ENCODE measurements at regions not wholly inside any gene's neighbourhood (a gene's known extent, or its start where the extent isn't known, plus 50 kb on each side); places are given as distances from the start of the nearest gene placed in this dataset.
"Not testable (repeated sequence)": the region's sequence is repeated elsewhere in the genome, so short reads cannot be mapped to it uniquely, and the experiment has no call there.

DNA sequence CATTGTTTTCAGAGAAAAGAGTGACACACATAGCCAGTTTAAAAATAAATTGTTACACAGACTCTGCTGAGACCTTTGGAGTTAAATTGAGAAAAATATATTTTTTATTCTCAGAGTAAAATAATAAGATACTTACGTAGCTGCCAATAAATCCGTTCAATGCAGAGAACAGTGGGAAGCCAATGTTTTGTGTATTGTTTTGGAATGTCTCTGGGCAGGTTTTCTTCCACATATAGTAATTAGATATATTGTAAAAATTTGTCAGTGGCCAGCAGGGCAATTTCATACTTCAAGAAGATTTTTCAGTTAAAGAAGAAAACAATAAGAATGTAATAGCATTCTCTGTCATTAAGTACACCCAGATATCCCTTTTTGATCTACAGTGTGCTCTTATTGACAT lies 999.5 kb upstream of the INTU start:
- Histone ChIP-seq H3K36me3 (ENCODE audit: control insufficient read depth in 3 of 3, insufficient read depth in 3 of 3, low read length in 3 of 3) (no peaks in the 10 kb centered on the region), H3K9me3 (ENCODE audit: control insufficient read depth in 3 of 3, low read length in 3 of 3) (no peaks in the 10 kb centered on the region), H3K27ac (ENCODE audit: low read depth, low read length) (no peak overlapping the region), H3K4me1 (ENCODE audit: control insufficient read depth in 3 of 3, insufficient read depth in 3 of 3, low read length in 3 of 3) (no peaks in the 10 kb centered on the region), H3K9ac (ENCODE audit: low read depth in 1 of 3, low read length in 3 of 3) (no peak overlapping the region), H3K27me3 (ENCODE audit: control insufficient read depth in 3 of 3, insufficient read depth in 3 of 3, low read length in 3 of 3) (no peaks in the 10 kb centered on the region), H3K4me3 (ENCODE audit: low read length in 3 of 3) (no peak overlapping the region)

- Histone ChIP-seq H3K4me1 (ENCODE audit: control insufficient read depth in 3 of 3, insufficient read depth in 3 of 3, low read length in 3 of 3) (no peaks in the 10 kb centered on the region), H3K36me3 (ENCODE audit: control insufficient read depth in 3 of 3, insufficient read depth in 3 of 3, low read length in 3 of 3) (no peaks in the 10 kb centered on the region), H3K27ac (ENCODE audit: low read depth, low read length) (no peak overlapping the region), H3K9me3 (ENCODE audit: control insufficient read depth in 3 of 3, low read length in 3 of 3) (no peaks in the 10 kb centered on the region), H3K9ac (ENCODE audit: low read depth in 1 of 3, low read length in 3 of 3) (no peak overlapping the region), H3K4me3 (ENCODE audit: low read length in 3 of 3) (no peak overlapping the region), H3K27me3 (ENCODE audit: control insufficient read depth in 3 of 3, insufficient read depth in 3 of 3, low read length in 3 of 3) (no peaks in the 10 kb centered on the region)
Observed at GRCh38 chr4:126637706-126638105, 995.1 kb upstream of the INTU start.

GRCh38 chr4:126647320-126647719 lies 985.4 kb upstream of the INTU start:
- Histone ChIP-seq H3K9ac (ENCODE audit: low read depth in 1 of 3, low read length in 3 of 3) (no peak overlapping the region), H3K27ac (ENCODE audit: low read depth, low read length) (no peak overlapping the region), H3K4me3 (ENCODE audit: low read length in 3 of 3) (no peak overlapping the region), H3K4me1 (ENCODE audit: control insufficient read depth in 3 of 3, insufficient read depth in 3 of 3, low read length in 3 of 3) (no peaks in the 10 kb centered on the region), H3K9me3 (ENCODE audit: control insufficient read depth in 3 of 3, low read length in 3 of 3) (no peaks in the 10 kb centered on the region), H3K36me3 (ENCODE audit: control insufficient read depth in 3 of 3, insufficient read depth in 3 of 3, low read length in 3 of 3) (no peaks in the 10 kb centered on the region), H3K27me3 (ENCODE audit: control insufficient read depth in 3 of 3, insufficient read depth in 3 of 3, low read length in 3 of 3) (no peaks in the 10 kb centered on the region)

DNA sequence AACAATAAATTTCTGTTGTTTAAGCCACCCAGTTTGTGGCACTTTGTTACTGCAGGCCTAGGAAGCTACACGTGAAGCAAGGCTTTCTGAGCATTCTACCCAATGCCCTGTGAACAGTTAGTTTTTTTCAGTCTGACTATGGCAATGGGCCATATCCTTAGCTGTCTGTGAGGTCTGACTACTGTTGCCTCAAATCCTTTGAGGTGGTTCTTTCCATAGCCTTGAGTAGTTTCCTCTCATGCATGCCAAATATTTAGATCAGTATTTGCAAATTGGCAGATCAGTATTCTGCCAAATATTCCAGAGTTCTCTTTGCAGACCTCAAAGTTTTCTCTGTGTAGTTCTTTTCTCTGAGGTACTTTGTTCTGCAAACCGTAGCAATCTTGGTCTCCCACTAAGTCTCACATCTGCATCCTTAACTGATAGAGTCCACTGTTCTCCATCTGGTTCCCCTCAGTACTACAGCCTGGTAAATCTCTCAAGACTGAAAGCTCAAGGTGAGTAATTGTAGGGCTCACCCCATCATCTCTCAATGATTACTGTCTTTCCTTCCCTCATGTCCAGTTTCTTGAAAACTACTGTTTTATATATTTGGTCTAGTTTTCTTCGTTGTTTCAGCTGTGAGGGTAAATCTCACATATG lies 984.9 kb upstream of the INTU start:
- no peak overlapping the region for H3K9ac ChIP-seq (ENCODE audit: low read depth in 1 of 3, low read length in 3 of 3)
- H3K4me3 ChIP-seq (ENCODE audit: low read length in 3 of 3), result no peak overlapping the region
- H3K9me3 ChIP-seq (ENCODE audit: control insufficient read depth in 3 of 3, low read length in 3 of 3), result no peaks in the 10 kb centered on the region
- no peaks in the 10 kb centered on the region for H3K36me3 ChIP-seq (ENCODE audit: control insufficient read depth in 3 of 3, insufficient read depth in 3 of 3, low read length in 3 of 3)
- H3K27ac ChIP-seq (ENCODE audit: low read depth, low read length), result no peak overlapping the region
- H3K4me1 ChIP-seq (ENCODE audit: control insufficient read depth in 3 of 3, insufficient read depth in 3 of 3, low read length in 3 of 3), result no peaks in the 10 kb centered on the region
- H3K27me3 ChIP-seq (ENCODE audit: control insufficient read depth in 3 of 3, insufficient read depth in 3 of 3, low read length in 3 of 3), result no peaks in the 10 kb centered on the region

DNA sequence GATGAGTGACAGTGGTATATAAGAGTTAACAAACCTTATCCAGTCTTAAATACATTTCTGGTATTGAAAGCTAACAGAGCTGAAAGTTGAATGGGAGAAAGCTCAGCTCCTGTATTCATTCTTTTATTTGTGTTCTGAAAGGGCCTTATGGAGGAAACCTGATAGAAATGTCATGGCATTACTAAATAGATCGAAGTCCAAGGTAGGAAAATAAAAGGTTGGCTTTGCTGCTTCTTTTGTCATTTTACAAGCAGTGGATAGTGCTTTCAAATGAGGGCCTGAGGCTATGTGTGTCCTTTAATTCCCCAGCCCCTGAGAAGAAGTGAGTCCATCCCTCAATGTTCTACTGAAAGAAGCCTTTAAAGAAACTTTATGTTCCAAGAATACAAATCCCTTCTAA lies 974.3 kb upstream of the INTU start:
- Histone ChIP-seq H3K9me3 (ENCODE audit: control insufficient read depth in 3 of 3, low read length in 3 of 3) (no peaks in the 10 kb centered on the region), H3K27ac (ENCODE audit: low read depth, low read length) (no peak overlapping the region), H3K27me3 (ENCODE audit: control insufficient read depth in 3 of 3, insufficient read depth in 3 of 3, low read length in 3 of 3) (no peaks in the 10 kb centered on the region), H3K36me3 (ENCODE audit: control insufficient read depth in 3 of 3, insufficient read depth in 3 of 3, low read length in 3 of 3) (no peaks in the 10 kb centered on the region), H3K9ac (ENCODE audit: low read depth in 1 of 3, low read length in 3 of 3) (no peak overlapping the region), H3K4me1 (ENCODE audit: control insufficient read depth in 3 of 3, insufficient read depth in 3 of 3, low read length in 3 of 3) (no peaks in the 10 kb centered on the region), H3K4me3 (ENCODE audit: low read length in 3 of 3) (no peak overlapping the region)

DNA sequence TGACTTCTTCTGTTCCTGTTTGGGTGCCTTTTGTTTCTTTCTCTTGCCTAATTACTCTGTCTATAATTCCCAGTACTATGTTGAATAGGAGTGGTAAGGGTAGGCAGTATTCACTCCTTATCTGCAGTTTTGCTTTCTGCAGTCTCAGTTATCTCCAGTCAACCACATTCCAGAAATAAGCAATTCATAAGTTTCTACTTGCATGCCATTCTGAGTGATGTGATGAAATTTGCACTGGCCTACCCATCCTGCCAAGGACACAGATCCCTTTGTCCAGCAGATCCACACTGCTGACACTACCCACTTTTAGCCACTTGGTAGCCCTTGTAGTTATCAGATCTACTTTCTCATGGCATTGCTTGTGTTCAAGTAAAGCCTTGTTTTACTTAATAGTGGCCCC lies 971.6 kb upstream of the INTU start:
- no peak overlapping the region for H3K9ac ChIP-seq (ENCODE audit: low read depth in 1 of 3, low read length in 3 of 3)
- no peak overlapping the region for H3K4me3 ChIP-seq (ENCODE audit: low read length in 3 of 3)
- no peaks in the 10 kb centered on the region for H3K36me3 ChIP-seq (ENCODE audit: control insufficient read depth in 3 of 3, insufficient read depth in 3 of 3, low read length in 3 of 3)
- H3K4me1 ChIP-seq (ENCODE audit: control insufficient read depth in 3 of 3, insufficient read depth in 3 of 3, low read length in 3 of 3), result no peaks in the 10 kb centered on the region
- no peaks in the 10 kb centered on the region for H3K9me3 ChIP-seq (ENCODE audit: control insufficient read depth in 3 of 3, low read length in 3 of 3)
- no peak overlapping the region for H3K27ac ChIP-seq (ENCODE audit: low read depth, low read length)
- no peaks in the 10 kb centered on the region for H3K27me3 ChIP-seq (ENCODE audit: control insufficient read depth in 3 of 3, insufficient read depth in 3 of 3, low read length in 3 of 3)

- H3K4me1 ChIP-seq (ENCODE audit: control insufficient read depth in 3 of 3, insufficient read depth in 3 of 3, low read length in 3 of 3), result no peaks in the 10 kb centered on the region
- no peaks in the 10 kb centered on the region for H3K27me3 ChIP-seq (ENCODE audit: control insufficient read depth in 3 of 3, insufficient read depth in 3 of 3, low read length in 3 of 3)
- H3K9me3 ChIP-seq (ENCODE audit: control insufficient read depth in 3 of 3, low read length in 3 of 3), result no peaks in the 10 kb centered on the region
- no peak overlapping the region for H3K27ac ChIP-seq (ENCODE audit: low read depth, low read length)
- no peak overlapping the region for H3K9ac ChIP-seq (ENCODE audit: low read depth in 1 of 3, low read length in 3 of 3)
- H3K36me3 ChIP-seq (ENCODE audit: control insufficient read depth in 3 of 3, insufficient read depth in 3 of 3, low read length in 3 of 3), result no peaks in the 10 kb centered on the region
- H3K4me3 ChIP-seq (ENCODE audit: low read length in 3 of 3), result no peak overlapping the region
Observed at GRCh38 chr4:126664839-126665238, 967.9 kb upstream of the INTU start.

DNA sequence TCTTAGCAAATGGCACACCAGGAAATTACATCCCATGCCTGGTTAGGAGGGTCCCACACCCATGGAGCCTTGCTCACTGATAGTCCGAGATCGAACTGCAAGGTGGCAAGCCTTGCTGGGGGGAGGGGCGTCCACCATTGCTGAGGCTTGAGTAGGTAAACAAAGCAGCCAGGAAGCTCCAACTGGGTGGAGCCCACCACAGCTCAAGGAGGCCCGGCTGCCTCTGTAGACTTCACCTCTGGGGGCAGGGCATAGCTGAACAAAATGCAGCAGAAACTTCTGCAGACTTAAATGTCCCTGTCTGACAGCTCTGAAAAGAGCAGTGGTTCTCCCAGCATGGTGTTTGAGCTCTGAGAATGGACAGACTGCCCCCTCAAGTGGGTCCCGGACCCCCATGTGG lies 962.7 kb upstream of the INTU start:
- not testable (repeated sequence) for H3K36me3 ChIP-seq (ENCODE audit: control insufficient read depth in 3 of 3, insufficient read depth in 3 of 3, low read length in 3 of 3); H3K27me3 ChIP-seq (ENCODE audit: control insufficient read depth in 3 of 3, insufficient read depth in 3 of 3, low read length in 3 of 3); H3K4me1 ChIP-seq (ENCODE audit: control insufficient read depth in 3 of 3, insufficient read depth in 3 of 3, low read length in 3 of 3); H3K9ac ChIP-seq (ENCODE audit: low read depth in 1 of 3, low read length in 3 of 3); H3K27ac ChIP-seq (ENCODE audit: low read depth, low read length); H3K4me3 ChIP-seq (ENCODE audit: low read length in 3 of 3); H3K9me3 ChIP-seq (ENCODE audit: control insufficient read depth in 3 of 3, low read length in 3 of 3)

GRCh38 chr4:126678618-126679017 lies 954.1 kb upstream of the INTU start:
- Histone ChIP-seq H3K9ac (ENCODE audit: low read depth in 1 of 3, low read length in 3 of 3) (no peak overlapping the region), H3K27ac (ENCODE audit: low read depth, low read length) (no peak overlapping the region), H3K36me3 (ENCODE audit: control insufficient read depth in 3 of 3, insufficient read depth in 3 of 3, low read length in 3 of 3) (no peaks in the 10 kb centered on the region), H3K4me3 (ENCODE audit: low read length in 3 of 3) (no peak overlapping the region), H3K4me1 (ENCODE audit: control insufficient read depth in 3 of 3, insufficient read depth in 3 of 3, low read length in 3 of 3) (no peaks in the 10 kb centered on the region), H3K9me3 (ENCODE audit: control insufficient read depth in 3 of 3, low read length in 3 of 3) (no peaks in the 10 kb centered on the region), H3K27me3 (ENCODE audit: control insufficient read depth in 3 of 3, insufficient read depth in 3 of 3, low read length in 3 of 3) (no peaks in the 10 kb centered on the region)

DNA sequence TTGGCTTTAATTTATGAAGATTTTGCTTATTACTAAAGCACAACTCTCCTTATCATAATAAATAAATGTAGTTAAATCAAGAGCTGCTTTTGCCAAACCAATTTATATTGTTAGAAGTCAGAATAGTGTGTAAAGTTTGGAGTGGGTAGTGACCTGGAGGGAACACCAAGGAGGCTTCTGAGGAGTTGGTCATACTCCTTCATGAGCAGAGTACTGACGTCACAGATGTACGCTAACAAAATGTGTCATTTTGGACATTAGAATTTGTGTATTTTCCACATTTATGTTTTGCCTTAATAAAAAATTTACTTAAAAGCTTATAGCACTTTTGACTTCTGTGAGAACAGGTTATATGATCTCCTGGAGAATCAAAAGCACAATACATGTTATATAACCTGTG lies 953.5 kb upstream of the INTU start:
- no peak overlapping the region for H3K27ac ChIP-seq (ENCODE audit: low read depth, low read length)
- no peaks in the 10 kb centered on the region for H3K4me1 ChIP-seq (ENCODE audit: control insufficient read depth in 3 of 3, insufficient read depth in 3 of 3, low read length in 3 of 3)
- no peaks in the 10 kb centered on the region for H3K27me3 ChIP-seq (ENCODE audit: control insufficient read depth in 3 of 3, insufficient read depth in 3 of 3, low read length in 3 of 3)
- no peaks in the 10 kb centered on the region for H3K9me3 ChIP-seq (ENCODE audit: control insufficient read depth in 3 of 3, low read length in 3 of 3)
- no peak overlapping the region for H3K4me3 ChIP-seq (ENCODE audit: low read length in 3 of 3)
- H3K9ac ChIP-seq (ENCODE audit: low read depth in 1 of 3, low read length in 3 of 3), result no peak overlapping the region
- H3K36me3 ChIP-seq (ENCODE audit: control insufficient read depth in 3 of 3, insufficient read depth in 3 of 3, low read length in 3 of 3), result no peaks in the 10 kb centered on the region

- no peak overlapping the region for H3K9ac ChIP-seq (ENCODE audit: low read depth in 1 of 3, low read length in 3 of 3)
- H3K36me3 ChIP-seq (ENCODE audit: control insufficient read depth in 3 of 3, insufficient read depth in 3 of 3, low read length in 3 of 3), result no peaks in the 10 kb centered on the region
- H3K4me3 ChIP-seq (ENCODE audit: low read length in 3 of 3), result no peak overlapping the region
- no peak overlapping the region for H3K27ac ChIP-seq (ENCODE audit: low read depth, low read length)
- no peaks in the 10 kb centered on the region for H3K4me1 ChIP-seq (ENCODE audit: control insufficient read depth in 3 of 3, insufficient read depth in 3 of 3, low read length in 3 of 3)
- H3K9me3 ChIP-seq (ENCODE audit: control insufficient read depth in 3 of 3, low read length in 3 of 3), result no peaks in the 10 kb centered on the region
- no peaks in the 10 kb centered on the region for H3K27me3 ChIP-seq (ENCODE audit: control insufficient read depth in 3 of 3, insufficient read depth in 3 of 3, low read length in 3 of 3)
Observed at GRCh38 chr4:126682250-126682649, 950.5 kb upstream of the INTU start.
